AG04449 (cell line): ENCODE measurements at regions not wholly inside any gene's neighbourhood (a gene's known extent, or its start where the extent isn't known, plus 50 kb on each side); places are given as distances from the start of the nearest gene placed in this dataset.

Experiments
- CTCF ChIA-PET: fragments of 350-600 bp; formaldehyde crosslinking; extraction: SDS; loops from one replicate; lab custom pipeline; 2021; ENCODE audit warnings: antibody characterized with exemption; lab: Yijun Ruan, JAX
- POLR2A ChIA-PET: fragments of 400-600, 350-600 bp; formaldehyde crosslinking; extraction: SDS; loops from one replicate; lab custom pipeline; 2020; ENCODE audit warnings: antibody characterized with exemption, inconsistent platforms; lab: Yijun Ruan, JAX
- DNase-seq: peaks from one replicate; pipeline ENCODE4 v3.0.0-alpha.2; 2010; ENCODE audit warnings: low read depth, low spot score
- H3K4me3 ChIP-seq: 2 replicates; pipeline ENCODE4 v1.5.1; 2011; ENCODE audit warnings: low read depth, mild to moderate bottlenecking, control low read depth, low read length
- TF ChIP-seq, protein P1 (sequence below): IDR thresholded peaks from one replicate; pipeline ENCODE4 v1.5.1; 2011; ENCODE audit warnings: mild to moderate bottlenecking, moderate library complexity, low read length, control low read depth, inconsistent platforms; ENCODE audit not compliant: insufficient read depth; ENCODE audit errors: missing control alignments

DNA sequence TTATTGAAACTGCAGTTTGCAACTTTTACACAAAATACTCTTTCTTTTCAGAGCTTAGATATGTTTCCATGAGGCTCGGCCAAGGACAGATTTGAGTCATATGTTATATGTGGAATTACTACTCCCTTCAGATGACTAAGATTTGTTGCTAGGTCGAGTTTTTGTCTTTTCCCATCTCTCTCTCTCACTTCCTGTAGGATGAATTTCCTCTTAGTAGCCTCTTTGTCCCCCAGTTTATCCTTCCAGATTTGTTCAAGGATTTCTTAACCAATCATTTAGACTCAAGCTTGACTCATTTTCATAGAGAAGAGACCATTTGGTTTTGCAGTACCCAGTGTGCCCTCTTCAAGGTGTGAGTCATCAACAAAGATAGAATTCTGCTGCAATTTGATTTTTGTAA is 209.2 kb downstream of the GLUD2 start:
- ChIA-PET CTCF (no interaction called here), POLR2A (no interaction called here)
- TF ChIP-seq, protein P1, sequence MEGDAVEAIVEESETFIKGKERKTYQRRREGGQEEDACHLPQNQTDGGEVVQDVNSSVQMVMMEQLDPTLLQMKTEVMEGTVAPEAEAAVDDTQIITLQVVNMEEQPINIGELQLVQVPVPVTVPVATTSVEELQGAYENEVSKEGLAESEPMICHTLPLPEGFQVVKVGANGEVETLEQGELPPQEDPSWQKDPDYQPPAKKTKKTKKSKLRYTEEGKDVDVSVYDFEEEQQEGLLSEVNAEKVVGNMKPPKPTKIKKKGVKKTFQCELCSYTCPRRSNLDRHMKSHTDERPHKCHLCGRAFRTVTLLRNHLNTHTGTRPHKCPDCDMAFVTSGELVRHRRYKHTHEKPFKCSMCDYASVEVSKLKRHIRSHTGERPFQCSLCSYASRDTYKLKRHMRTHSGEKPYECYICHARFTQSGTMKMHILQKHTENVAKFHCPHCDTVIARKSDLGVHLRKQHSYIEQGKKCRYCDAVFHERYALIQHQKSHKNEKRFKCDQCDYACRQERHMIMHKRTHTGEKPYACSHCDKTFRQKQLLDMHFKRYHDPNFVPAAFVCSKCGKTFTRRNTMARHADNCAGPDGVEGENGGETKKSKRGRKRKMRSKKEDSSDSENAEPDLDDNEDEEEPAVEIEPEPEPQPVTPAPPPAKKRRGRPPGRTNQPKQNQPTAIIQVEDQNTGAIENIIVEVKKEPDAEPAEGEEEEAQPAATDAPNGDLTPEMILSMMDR, result no peak
- no peak for DNase-seq
- no peak overlapping the region for H3K4me3 ChIP-seq

DNA sequence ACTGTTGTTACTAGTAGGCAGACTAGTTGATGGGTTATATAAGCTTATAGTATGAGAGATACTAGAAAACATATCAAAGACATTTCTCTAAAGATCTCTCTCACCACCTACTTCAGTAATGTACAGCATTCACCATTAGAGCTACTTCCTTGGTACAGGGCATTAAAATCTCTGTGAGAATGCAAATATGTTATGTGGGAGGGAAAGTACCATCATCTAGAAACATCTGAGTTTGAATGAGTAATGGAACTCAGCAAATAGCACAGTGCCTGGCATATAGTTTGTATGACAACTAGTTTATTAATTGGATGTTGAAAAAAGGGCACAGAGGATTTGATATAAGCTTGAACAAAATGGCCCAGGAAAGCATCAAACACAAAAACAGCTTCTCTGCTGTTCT is 211.1 kb downstream of the GLUD2 start:
- POLR2A ChIA-PET, result no interaction called here
- TF ChIP-seq, protein P1, result no peak
- DNase-seq, result no peak
- CTCF ChIA-PET, result no interaction called here
- H3K4me3 ChIP-seq, result no peak overlapping the region

DNA sequence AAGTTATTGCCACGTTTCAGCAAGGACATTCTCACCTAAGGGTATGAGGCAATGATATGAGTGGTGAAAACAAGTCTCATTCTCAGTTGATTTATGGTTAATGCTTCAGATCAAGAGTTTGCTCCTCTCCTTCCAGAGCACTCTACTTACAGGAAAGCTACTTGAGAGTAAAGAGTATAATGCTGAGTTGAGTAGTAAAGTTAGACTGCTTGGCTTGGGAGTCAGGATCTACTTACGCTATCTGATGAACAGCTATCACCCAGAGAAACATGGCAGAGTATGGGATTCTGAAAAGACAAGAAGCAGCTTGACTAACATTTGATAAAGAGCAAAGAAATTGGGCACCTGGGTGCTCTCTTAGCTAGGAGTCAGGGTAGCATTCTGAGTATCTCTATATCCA is 211.8 kb downstream of the GLUD2 start:
- CTCF ChIA-PET, result no interaction called here
- no peak for DNase-seq
- TF ChIP-seq, protein P1, result no peak
- POLR2A ChIA-PET, result no interaction called here
- H3K4me3 ChIP-seq, result no peak overlapping the region

DNA sequence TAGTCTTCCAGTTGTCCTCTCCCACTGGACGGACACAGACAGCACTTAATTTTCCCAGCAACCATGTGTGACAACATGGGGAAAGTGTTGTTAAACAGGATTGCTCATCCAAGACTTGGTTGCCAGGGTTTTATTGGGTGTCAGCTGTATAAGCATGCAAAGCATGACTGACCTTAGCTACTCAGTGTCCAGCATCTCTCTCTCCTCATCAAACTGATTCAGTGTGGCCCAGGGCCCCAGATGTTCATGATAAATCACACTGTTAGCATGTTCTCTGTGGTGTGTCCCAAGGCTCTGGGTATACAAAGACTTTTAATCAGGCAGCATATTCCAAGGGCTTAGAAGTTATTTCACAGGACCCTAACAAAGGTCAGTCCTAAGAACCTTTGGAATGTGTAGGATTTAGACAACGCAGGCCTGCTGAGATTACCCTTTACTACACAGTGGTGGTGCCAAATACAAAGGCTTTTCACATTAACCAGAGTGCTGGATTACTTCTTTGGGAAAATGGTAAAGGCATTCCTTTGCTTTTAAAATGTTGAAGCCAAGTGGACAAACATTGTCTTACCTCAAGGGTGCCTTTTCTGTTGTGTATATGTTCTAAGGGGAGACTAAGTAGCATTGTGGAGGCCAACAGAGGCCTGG is 213.3 kb downstream of the GLUD2 start:
- DNase-seq, result no peak
- TF ChIP-seq, protein P1, result no peak
- H3K4me3 ChIP-seq, result no peak overlapping the region
- CTCF ChIA-PET, result no interaction called here
- POLR2A ChIA-PET, result no interaction called here

DNA sequence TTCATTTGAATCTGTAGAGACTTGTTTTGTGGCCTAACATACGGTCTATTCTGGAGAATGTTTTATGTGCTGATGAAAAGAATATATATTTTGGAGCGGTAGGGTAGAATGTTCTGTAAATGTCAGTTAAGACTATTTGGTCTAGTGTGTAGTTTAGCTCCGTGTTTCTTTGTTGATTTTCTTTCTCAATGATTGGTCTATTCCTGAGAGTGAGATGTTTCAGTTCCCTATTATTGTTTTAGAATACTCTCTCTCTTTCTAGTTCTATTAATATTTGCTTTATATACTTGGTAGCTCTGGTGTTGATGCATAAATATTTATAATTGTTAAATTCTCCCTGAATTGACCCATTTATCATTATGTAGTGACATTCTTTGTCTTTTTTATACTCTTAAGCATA is 236.5 kb downstream of the GLUD2 start:
- TF ChIP-seq, protein P1, result no peak
- ChIA-PET POLR2A (no interaction called here), CTCF (no interaction called here)
- H3K4me3 ChIP-seq, result no peak overlapping the region
- no peak for DNase-seq

DNA sequence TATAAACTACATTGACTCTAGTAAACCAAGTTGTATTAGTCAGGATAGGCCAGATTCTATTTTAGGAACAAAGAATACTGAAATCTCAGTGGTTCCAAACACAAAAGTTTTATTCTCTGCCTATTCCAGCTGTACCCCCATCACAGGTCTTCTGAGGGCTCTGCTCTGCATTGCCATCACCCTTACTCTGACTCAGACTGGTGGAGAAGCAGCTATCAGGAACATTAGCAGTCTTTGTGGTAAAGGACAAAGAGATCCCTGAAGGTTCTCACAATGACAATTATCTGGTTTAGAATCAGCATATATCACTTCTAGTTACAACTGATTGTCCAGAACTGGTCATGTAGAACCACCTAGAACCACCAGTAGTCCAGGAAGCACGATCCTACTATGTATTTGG is 251.1 kb downstream of the GLUD2 start:
- DNase-seq, result no peak
- CTCF ChIA-PET, result no interaction called here
- no peak overlapping the region for H3K4me3 ChIP-seq
- POLR2A ChIA-PET, result no interaction called here
- TF ChIP-seq, protein P1, result no peak
